T-cell (primary cell): ENCODE measurements at regions not wholly inside any gene's neighbourhood (a gene's known extent, or its start where the extent isn't known, plus 50 kb on each side); places are given as distances from the start of the nearest gene placed in this dataset.
A peak's percentile ranks its signal among the peaks of the same experiment; 100 is the strongest.

Source experiments
- ATAC-seq, 4 experiments: fragments of 200-7000 bp in 3 of 4; fragments of 150-1000 bp in 1 of 4; cut with Tn5 transposase; replicated peaks in 1 of 4; 1 replicate in 3 of 4; 2 replicates in 1 of 4; pipeline ENCODE4 v1.10.0; 2021; ENCODE audit warnings: moderate library complexity in 3 of 4, mild to moderate bottlenecking in 2 of 4, moderate number of reproducible peaks in 1 of 4
- CTCF ChIA-PET, 2 donors: fragments of 300-600 bp; sonication (Branson Sonifier 250); formaldehyde crosslinking; loops; one replicate each; lab custom pipeline; 2022; ENCODE audit warnings: antibody characterized with exemption in 2 of 2; lab: Charles Lee
- POLR2A ChIA-PET, 2 donors: fragments of 300-600 bp; sonication (Branson Sonifier 250); formaldehyde crosslinking; loops; one replicate each; lab custom pipeline; 2022; ENCODE audit warnings: antibody characterized with exemption in 2 of 2; lab: Charles Lee
- DNase-seq, 35 experiments: peaks; one replicate each; pipeline versions ENCODE4 v3.0.0 to v3.0.0-alpha.2; 2013 to 2023
- H3K27ac ChIP-seq: one replicate; pipeline ENCODE4 v1.5.1; 2013; ENCODE audit warnings: low read length
- H3K27me3 ChIP-seq, 2 experiments: replicated peaks in 1 of 2; 1 replicate in 1 of 2; 2 replicates in 1 of 2; pipeline versions ENCODE4 v1.6.1 to v1.7.0; 2013; ENCODE audit warnings: low read length in 1 of 2, mixed read lengths in 1 of 2; ENCODE audit not compliant: control insufficient read depth in 2 of 2, insufficient read depth in 2 of 2; ENCODE audit errors: extremely low read depth in 1 of 2
- H3K36me3 ChIP-seq, 2 donors: 1 replicate in 1 of 2; 2 replicates in 1 of 2; pipeline versions ENCODE4 v1.6.1 to v1.7.0; 2013; ENCODE audit warnings: low read length in 1 of 2; ENCODE audit not compliant: control insufficient read depth in 2 of 2, insufficient read depth in 1 of 2; ENCODE audit errors: extremely low read depth in 1 of 2
- H3K4me1 ChIP-seq, 2 experiments: 1 replicate in 1 of 2; 2 replicates in 1 of 2; pipeline versions ENCODE4 v1.6.1 to v1.7.0; 2013; ENCODE audit warnings: low read length in 2 of 2, mixed read lengths in 1 of 2; ENCODE audit not compliant: insufficient read depth in 2 of 2, control insufficient read depth in 1 of 2; ENCODE audit errors: extremely low read depth in 1 of 2
- H3K4me3 ChIP-seq, 2 donors: 1 replicate in 1 of 2; 2 replicates in 1 of 2; pipeline versions ENCODE4 v1.5.1 to v1.7.0; 2013; ENCODE audit warnings: mild to moderate bottlenecking in 2 of 2, low read length in 1 of 2, moderate library complexity in 1 of 2; ENCODE audit not compliant: control insufficient read depth in 1 of 2; ENCODE audit errors: extremely low read depth in 1 of 2
- H3K9me3 ChIP-seq: 2 replicates; pipeline ENCODE4 v1.7.0; 2013
- H3K27ac Mint-ChIP-seq, 2 donors: one replicate each; pipeline ENCODE4 v1.8.0; 2020 to 2021; ENCODE audit warnings: mild to moderate bottlenecking in 2 of 2, mixed read lengths in 2 of 2
- H3K27me3 Mint-ChIP-seq, 2 donors: one replicate each; pipeline ENCODE4 v1.8.0; 2021 to 2022; ENCODE audit warnings: mixed read lengths in 2 of 2
- H3K36me3 Mint-ChIP-seq: one replicate; pipeline ENCODE4 v1.8.0; 2021; ENCODE audit warnings: mixed read lengths
- H3K4me1 Mint-ChIP-seq, 3 donors: one replicate each; pipeline ENCODE4 v1.8.0; 2020 to 2022; ENCODE audit warnings: mixed read lengths in 3 of 3, mild to moderate bottlenecking in 1 of 3
- H3K4me3 Mint-ChIP-seq, 3 donors: one replicate each; pipeline ENCODE4 v1.8.0; 2020 to 2022; ENCODE audit warnings: mild to moderate bottlenecking in 3 of 3, mixed read lengths in 3 of 3, moderate library complexity in 3 of 3
- H3K9me3 Mint-ChIP-seq, 3 donors: one replicate each; pipeline ENCODE4 v1.8.0; 2020 to 2022; ENCODE audit warnings: mixed read lengths in 3 of 3
- WGBS: methylation state at CpG from one replicate; pipeline ENCODE4 v1.1.5; 2013; ENCODE audit warnings: missing lambda C conversion rate; ENCODE audit not compliant: insufficient coverage; 5-methylcytosine and 5-hydroxymethylcytosine counted together

DNA sequence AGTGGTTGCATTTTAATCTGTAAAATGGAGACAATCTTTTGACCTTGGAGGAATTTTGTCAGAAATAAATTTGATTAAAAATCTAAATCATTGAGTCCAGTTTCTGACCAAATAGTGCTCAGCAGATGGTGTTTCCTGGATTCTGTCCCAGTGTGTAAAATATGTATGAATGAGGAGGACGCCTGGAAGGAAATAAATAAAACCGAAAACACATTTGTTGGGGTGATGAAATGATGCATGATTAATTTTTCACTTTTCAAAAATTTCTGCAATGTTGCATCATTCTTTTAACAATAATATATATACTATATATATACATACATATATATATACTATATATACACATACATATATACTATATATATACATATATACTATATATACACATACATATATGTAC lies 261.1 kb upstream of the TRIB2 start:
- Mint-ChIP-seq H3K27me3 (no peaks in the 10 kb centered on the region), H3K9me3 (no peaks in the 10 kb centered on the region), H3K36me3 (no peaks in the 10 kb centered on the region), H3K27ac (peak overlapping the region; percentile 72 to 81), H3K4me1 (peaks cover 43 to 55% (median 44%) of the 10 kb centered on the region in 3 donors), H3K4me3 (peak overlapping the region in 1 of 3 donors; percentile 21)
- DNase-seq (no peak), ATAC-seq (no peak)
- H3K9me3 ChIP-seq: no peaks in the 10 kb centered on the region
- H3K4me1 ChIP-seq: peaks cover 16 to 17% of the 10 kb centered on the region in 2 experiments
- ChIA-PET CTCF (interaction anchor here in 1 of 2 donors (1.7 kb wide), 1 partner anchor 261 kb away, joined by 6 read pairs; the partner anchor contains the start of gene TRIB2), POLR2A (no interaction called here)
- no peak overlapping the region for H3K4me3 ChIP-seq
- H3K27ac ChIP-seq: no peak overlapping the region
- H3K27me3 ChIP-seq: no peaks in the 10 kb centered on the region
- no peaks in the 10 kb centered on the region for H3K36me3 ChIP-seq
- WGBS: no CpG with 5 or more reads among the region's 2 CpGs

DNA sequence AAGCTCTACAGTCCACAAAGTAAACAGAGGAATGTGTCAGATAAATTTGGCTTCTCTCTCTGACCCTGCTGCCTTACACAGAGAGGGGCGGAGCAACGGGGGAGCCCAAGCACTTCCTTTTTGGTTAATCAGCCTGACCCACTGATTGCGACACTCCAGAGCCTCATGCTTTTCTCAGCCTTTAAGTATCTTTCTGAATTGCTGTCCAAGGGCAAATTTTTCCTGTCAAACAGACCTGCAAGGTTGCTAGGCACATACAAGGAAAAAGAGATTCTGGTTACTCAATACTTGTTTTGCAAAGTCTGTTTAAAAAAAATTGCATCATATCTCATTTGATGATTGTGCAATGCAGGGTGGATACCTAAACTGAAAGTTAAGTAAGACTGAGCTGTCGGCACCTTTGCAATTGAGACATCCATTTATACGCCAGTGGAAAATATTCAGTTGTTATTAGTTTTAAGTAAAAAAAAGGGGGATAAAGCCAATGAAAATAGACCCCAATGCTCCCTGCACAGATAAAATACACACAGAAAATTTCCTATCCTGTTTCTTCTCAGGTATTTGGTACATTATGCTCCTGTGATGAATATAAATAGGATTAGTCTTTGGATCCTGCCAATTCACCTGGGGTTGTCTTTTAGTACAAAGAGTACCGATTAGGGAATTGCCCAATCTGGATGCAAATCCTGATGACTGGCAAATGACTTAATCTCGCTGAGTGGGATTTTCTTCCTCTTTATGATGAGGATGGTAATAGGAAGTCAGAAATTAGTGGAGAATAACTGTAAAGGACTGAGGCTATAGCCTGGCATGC lies 260.2 kb upstream of the TRIB2 start:
- CTCF ChIA-PET: interaction anchor here in 1 of 2 donors (0.8 to 1.7 kb wide), 2 partner anchors 19 to 260 kb away, joined by 3 to 6 read pairs; partner anchors contain the start of gene TRIB2
- H3K4me1 Mint-ChIP-seq: peaks cover 38 to 52% (median 47%) of the 10 kb centered on the region in 3 donors
- 18% methylated on average over 4 of the region's 7 CpGs for WGBS

DNA sequence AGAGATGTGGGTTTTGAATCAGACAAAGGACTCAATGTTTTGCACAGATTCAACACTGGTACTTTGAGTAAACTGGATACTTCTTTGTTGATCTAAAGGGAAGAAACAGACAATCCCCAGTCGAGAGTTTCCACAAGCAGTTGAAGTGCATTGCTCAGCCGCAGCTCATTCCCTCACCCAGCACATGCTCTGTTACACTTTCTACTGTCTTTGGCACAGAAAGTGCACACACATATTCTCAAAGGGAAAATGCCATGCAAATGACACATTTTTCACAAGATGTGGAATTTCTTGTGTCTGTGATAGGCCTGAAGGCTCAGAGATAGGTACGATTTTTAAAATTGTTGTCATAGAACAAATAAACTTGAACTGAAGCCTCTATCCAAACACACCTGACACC lies 258.9 kb upstream of the TRIB2 start:
- Histone ChIP-seq H3K36me3 (no peaks in the 10 kb centered on the region), H3K4me1 (peaks cover 6 to 10% of the 10 kb centered on the region in 2 experiments), H3K27me3 (no peaks in the 10 kb centered on the region), H3K9me3 (no peaks in the 10 kb centered on the region), H3K4me3 (no peak overlapping the region), H3K27ac (no peak overlapping the region)
- Mint-ChIP-seq H3K36me3 (no peaks in the 10 kb centered on the region), H3K9me3 (peaks cover 0 to 8% (median 0%) of the 10 kb centered on the region in 3 donors), H3K27me3 (no peaks in the 10 kb centered on the region), H3K4me3 (no peak overlapping the region), H3K27ac (peak overlapping the region; percentile 98), H3K4me1 (peaks cover 26 to 39% (median 35%) of the 10 kb centered on the region in 3 donors)
- DNase-seq (no peak), ATAC-seq (no peak)
- ChIA-PET POLR2A (no interaction called here), CTCF (no interaction called here)
- no CpG with 5 or more reads among the region's 3 CpGs for WGBS

More for the DNA sequence above, 260.2 kb upstream of the TRIB2 start:
- Histone ChIP-seq H3K4me1 (peaks cover 14 to 15% of the 10 kb centered on the region in 2 experiments), H3K36me3 (no peaks in the 10 kb centered on the region), H3K9me3 (no peaks in the 10 kb centered on the region), H3K4me3 (peak overlapping the region in 1 of 2 donors; percentile 22), H3K27me3 (no peaks in the 10 kb centered on the region), H3K27ac (peak overlapping the region; percentile 81)
- DNase-seq: peak in 33 of 35 experiments; percentile 10 to 66 (median 39)
- peak overlapping the region; percentile 98 for H3K27ac Mint-ChIP-seq
- POLR2A ChIA-PET: interaction anchor here in 1 of 2 donors (0.6 kb wide), 1 partner anchor 229 kb away, joined by 6 read pairs; no protein-coding TSS in a partner anchor
- peak overlapping the region; percentile 70 to 81 (median 79) for H3K4me3 Mint-ChIP-seq
- peak; percentile 79 to 90 (median 84) for ATAC-seq
- H3K36me3 Mint-ChIP-seq: no peaks in the 10 kb centered on the region
- H3K27me3 Mint-ChIP-seq: no peaks in the 10 kb centered on the region
- peaks cover 0 to 8% (median 0%) of the 10 kb centered on the region in 3 donors for H3K9me3 Mint-ChIP-seq

DNA sequence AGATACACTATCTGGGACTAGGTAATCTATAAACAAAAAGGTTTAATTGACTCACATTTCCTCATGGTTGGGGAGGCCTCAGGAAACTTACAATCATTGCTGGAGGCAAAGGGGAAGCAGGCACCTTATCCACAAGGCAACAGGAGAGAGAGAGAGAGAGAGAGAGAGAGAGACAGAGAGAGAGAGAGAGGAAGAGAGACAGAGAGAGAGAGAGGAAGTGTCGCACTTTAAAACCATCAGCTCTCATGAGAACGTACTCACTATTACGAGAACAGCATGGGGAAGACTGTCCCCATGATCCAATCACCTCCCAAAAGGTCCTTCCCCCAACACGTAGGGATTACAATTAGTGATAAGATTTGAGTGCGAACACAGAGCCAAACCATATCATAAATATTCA lies 253.5 kb upstream of the TRIB2 start:
- peak overlapping the region; percentile 60 to 74 for H3K27ac Mint-ChIP-seq
- WGBS: no CpG with 5 or more reads among the region's 5 CpGs
- no peaks in the 10 kb centered on the region for H3K36me3 ChIP-seq
- H3K9me3 ChIP-seq: no peaks in the 10 kb centered on the region
- peaks cover 12 to 29% (median 23%) of the 10 kb centered on the region in 3 donors for H3K4me1 Mint-ChIP-seq
- no peaks in the 10 kb centered on the region for H3K36me3 Mint-ChIP-seq
- ATAC-seq: no peak
- peaks cover 0 to 11% (median 0%) of the 10 kb centered on the region in 3 donors for H3K9me3 Mint-ChIP-seq
- no peak overlapping the region for H3K4me3 ChIP-seq
- H3K27me3 Mint-ChIP-seq: no peaks in the 10 kb centered on the region
- DNase-seq: no peak
- peak overlapping the region in 2 of 3 donors; percentile 37 to 61 for H3K4me3 Mint-ChIP-seq
- no peak overlapping the region for H3K27ac ChIP-seq
- POLR2A ChIA-PET: no interaction called here
- no peaks in the 10 kb centered on the region for H3K27me3 ChIP-seq
- peaks cover 0 to 4% of the 10 kb centered on the region in 2 experiments for H3K4me1 ChIP-seq
- CTCF ChIA-PET: interaction anchor here (0.7 kb wide), 2 partner anchors 353 to 543 kb away, joined by 3 read pairs; no protein-coding TSS in a partner anchor

DNA sequence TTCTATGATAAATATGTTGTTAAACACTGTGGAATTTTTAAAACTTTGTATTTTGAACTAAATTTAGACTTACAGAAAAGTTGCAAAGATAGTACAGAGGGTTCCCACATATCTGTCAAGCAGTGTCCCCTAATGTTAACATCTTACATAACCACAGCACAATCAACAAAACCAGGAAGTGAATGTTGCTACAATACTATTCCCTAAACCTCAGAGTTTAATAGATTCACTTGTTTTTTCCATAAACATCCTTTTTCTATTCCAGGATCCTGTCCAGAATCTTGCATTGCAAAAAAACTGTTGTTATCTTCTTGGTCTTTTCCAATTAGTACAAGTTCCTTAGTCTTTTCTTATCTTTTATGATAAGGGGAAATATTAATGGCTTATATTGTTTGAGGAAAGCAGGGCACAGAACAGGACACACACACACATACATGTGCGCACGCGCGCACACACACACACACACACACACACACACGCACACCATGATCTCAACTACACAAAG lies 251.1 kb upstream of the TRIB2 start:
- no peaks in the 10 kb centered on the region for H3K27me3 ChIP-seq
- Mint-ChIP-seq H3K27ac (peak overlapping the region; percentile 12 to 83), H3K4me3 (no peak overlapping the region), H3K27me3 (no peaks in the 10 kb centered on the region), H3K4me1 (peaks cover 10 to 29% (median 15%) of the 10 kb centered on the region in 3 donors), H3K36me3 (no peaks in the 10 kb centered on the region), H3K9me3 (peaks cover 0 to 11% (median 0%) of the 10 kb centered on the region in 3 donors)
- CTCF ChIA-PET: no interaction called here
- no peak overlapping the region for H3K27ac ChIP-seq
- ATAC-seq (no peak), DNase-seq (no peak)
- H3K4me1 ChIP-seq: peaks cover 0 to 4% of the 10 kb centered on the region in 2 experiments
- H3K36me3 ChIP-seq: no peaks in the 10 kb centered on the region
- no peak overlapping the region for H3K4me3 ChIP-seq
- POLR2A ChIA-PET: no interaction called here
- 100% methylated on average over 1 of the region's 5 CpGs for WGBS
- no peaks in the 10 kb centered on the region for H3K9me3 ChIP-seq

DNA sequence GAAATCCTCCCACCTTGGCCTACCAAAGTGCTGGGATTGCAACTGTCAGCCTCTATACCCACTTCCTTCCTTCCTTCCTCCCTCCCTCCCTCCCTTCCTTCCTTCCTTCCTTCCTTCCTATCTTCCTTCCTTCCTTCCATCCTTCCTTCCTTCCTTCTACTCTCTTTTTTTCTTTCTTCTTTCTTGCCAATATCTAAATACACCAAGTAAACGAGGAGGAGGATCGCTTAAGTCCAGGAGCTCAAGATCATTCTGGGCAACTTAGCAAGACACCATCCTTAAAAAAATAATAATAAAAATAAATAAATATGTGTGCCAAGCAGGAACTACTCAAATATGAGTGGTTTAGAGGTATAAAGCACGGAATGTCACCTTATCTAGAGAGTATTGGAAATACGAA lies 249.4 kb upstream of the TRIB2 start:
- Mint-ChIP-seq H3K27me3 (no peaks in the 10 kb centered on the region), H3K27ac (no peak overlapping the region), H3K4me1 (peaks cover 10 to 21% (median 15%) of the 10 kb centered on the region in 3 donors), H3K36me3 (peaks cover 3% of the 10 kb centered on the region), H3K4me3 (no peak overlapping the region), H3K9me3 (peaks cover 3 to 4% (median 3%) of the 10 kb centered on the region in 3 donors)
- no peak for ATAC-seq
- H3K4me3 ChIP-seq: no peak overlapping the region
- no peak overlapping the region for H3K27ac ChIP-seq
- H3K36me3 ChIP-seq: no peaks in the 10 kb centered on the region
- ChIA-PET CTCF (interaction anchor here in 1 of 2 donors (0.6 kb wide), 1 partner anchor 307 kb away, joined by 3 read pairs; no protein-coding TSS in a partner anchor), POLR2A (interaction anchor here in 1 of 2 donors (0.6 kb wide), 1 partner anchor 123 kb away, joined by 6 read pairs; no protein-coding TSS in a partner anchor)
- 100% methylated on average over 1 of the region's 4 CpGs for WGBS
- DNase-seq: no peak
- H3K27me3 ChIP-seq: no peaks in the 10 kb centered on the region
- peaks cover 0 to 4% of the 10 kb centered on the region in 2 experiments for H3K4me1 ChIP-seq
- H3K9me3 ChIP-seq: no peaks in the 10 kb centered on the region
